ENCODE measurements at regions not wholly inside any gene's neighbourhood (a gene's known extent, or its start where the extent isn't known, plus 50 kb on each side); places are given as distances from the start of the nearest gene placed in this dataset.

GRCh38 chr5:84817953-84818352, 433.3 kb upstream of the EDIL3 start:
- Histone ChIP-seq H3K4me3 (ENCODE audit: low read length in 2 of 2) (no peak overlapping the region), H3K9me3 (ENCODE audit: control insufficient read depth in 1 of 2, low read length in 2 of 2) (no peaks in the 10 kb centered on the region), H3K36me3 (ENCODE audit: insufficient read depth, low read length) (no peaks in the 10 kb centered on the region), H3K4me1 (ENCODE audit: insufficient read depth, low read length) (no peaks in the 10 kb centered on the region), H3K27me3 (ENCODE audit: insufficient read depth, low read length) (no peaks in the 10 kb centered on the region), H3K27ac (ENCODE audit: low read depth, low read length) (no peak overlapping the region)
- no peaks in the 10 kb centered on the region for H3K4me1 Mint-ChIP-seq
- peaks cover 0 to 4% (median under 1%) of the 10 kb centered on the region in 8 donors for H3K9me3 Mint-ChIP-seq
- intact Hi-C loops (cut with micrococcal nuclease): no loop called here
- peak overlapping the region in 1 of 8 donors; percentile 41 for H3K4me3 Mint-ChIP-seq
- no peak overlapping the region for H3K27ac Mint-ChIP-seq
- ChIA-PET POLR2A (ENCODE audit: partially characterized antibody) (no interaction called here), CTCF (ENCODE audit: partially characterized antibody) (no interaction called here)
- no peaks in the 10 kb centered on the region for H3K36me3 Mint-ChIP-seq
- no peaks in the 10 kb centered on the region for H3K27me3 Mint-ChIP-seq
- no peak for DNase-seq

GRCh38 chr5:84816746-84817547, 432.3 kb upstream of the EDIL3 start:
- no peaks in the 10 kb centered on the region for H3K4me1 ChIP-seq (ENCODE audit: insufficient read depth, low read length)
- no peaks in the 10 kb centered on the region for H3K36me3 Mint-ChIP-seq
- no peaks in the 10 kb centered on the region for H3K36me3 ChIP-seq (ENCODE audit: insufficient read depth, low read length)
- ChIA-PET POLR2A (ENCODE audit: partially characterized antibody) (no interaction called here), CTCF (ENCODE audit: partially characterized antibody) (no interaction called here)
- peaks cover 0 to 13% (median under 1%) of the 10 kb centered on the region in 8 donors for H3K9me3 Mint-ChIP-seq
- no peaks in the 10 kb centered on the region for H3K27me3 Mint-ChIP-seq
- no peaks in the 10 kb centered on the region for H3K27me3 ChIP-seq (ENCODE audit: insufficient read depth, low read length)
- H3K9me3 ChIP-seq (ENCODE audit: control insufficient read depth in 1 of 2, low read length in 2 of 2): no peaks in the 10 kb centered on the region
- H3K27ac Mint-ChIP-seq: no peak overlapping the region
- DNase-seq: no peak
- H3K4me1 Mint-ChIP-seq: no peaks in the 10 kb centered on the region
- no peak overlapping the region for H3K27ac ChIP-seq (ENCODE audit: low read depth, low read length)
- intact Hi-C loops (cut with micrococcal nuclease): no loop called here
- peak overlapping the region in 1 of 8 donors; percentile 1 for H3K4me3 Mint-ChIP-seq
- H3K4me3 ChIP-seq (ENCODE audit: low read length in 2 of 2): no peak overlapping the region

DNA sequence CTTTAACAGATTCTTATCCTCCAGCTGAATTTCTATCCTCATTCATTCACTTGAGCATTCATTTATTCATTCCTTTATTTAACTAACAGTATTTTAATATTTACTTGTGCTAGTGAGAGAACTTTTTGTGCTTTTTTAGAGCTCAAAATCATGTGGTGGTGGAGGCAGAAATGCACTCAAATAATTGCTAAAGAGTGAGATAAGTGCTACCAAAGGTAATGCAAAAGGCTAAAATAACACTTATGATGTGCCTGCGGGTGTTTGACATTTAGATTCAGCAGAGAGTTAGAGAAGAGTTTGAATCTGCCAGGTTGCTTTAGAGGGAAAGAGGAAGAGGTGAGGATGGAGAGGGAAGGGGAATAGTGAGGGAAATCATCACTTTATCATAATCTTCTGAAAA, 431.5 kb upstream of the EDIL3 start:
- H3K27ac Mint-ChIP-seq: no peak overlapping the region

GRCh38 chr5:84805473-84805872, 420.8 kb upstream of the EDIL3 start:
- Mint-ChIP-seq H3K36me3 (no peaks in the 10 kb centered on the region), H3K27me3 (no peaks in the 10 kb centered on the region), H3K27ac (no peak overlapping the region), H3K4me3 (no peak overlapping the region), H3K9me3 (peaks cover 0 to 5% (median 2%) of the 10 kb centered on the region in 8 donors), H3K4me1 (no peaks in the 10 kb centered on the region)
- CTCF ChIA-PET (ENCODE audit: partially characterized antibody): no interaction called here
- Histone ChIP-seq H3K27ac (ENCODE audit: low read depth, low read length) (no peak overlapping the region), H3K4me1 (ENCODE audit: insufficient read depth, low read length) (no peaks in the 10 kb centered on the region), H3K9me3 (ENCODE audit: control insufficient read depth in 1 of 2, low read length in 2 of 2) (no peaks in the 10 kb centered on the region), H3K4me3 (ENCODE audit: low read length in 2 of 2) (no peak overlapping the region), H3K27me3 (ENCODE audit: insufficient read depth, low read length) (no peaks in the 10 kb centered on the region), H3K36me3 (ENCODE audit: insufficient read depth, low read length) (no peaks in the 10 kb centered on the region)
- intact Hi-C loops (cut with micrococcal nuclease): no loop called here
- DNase-seq: no peak
- POLR2A ChIA-PET (ENCODE audit: partially characterized antibody): no interaction called here

More for the DNA sequence above, 431.5 kb upstream of the EDIL3 start:
- no peaks in the 10 kb centered on the region for H3K4me1 ChIP-seq (ENCODE audit: insufficient read depth, low read length)
- Mint-ChIP-seq H3K27me3 (no peaks in the 10 kb centered on the region), H3K4me1 (no peaks in the 10 kb centered on the region), H3K9me3 (peaks cover 0 to 16% (median 4%) of the 10 kb centered on the region in 8 donors), H3K36me3 (no peaks in the 10 kb centered on the region), H3K4me3 (no peak overlapping the region)
- no peaks in the 10 kb centered on the region for H3K27me3 ChIP-seq (ENCODE audit: insufficient read depth, low read length)
- H3K9me3 ChIP-seq (ENCODE audit: control insufficient read depth in 1 of 2, low read length in 2 of 2): no peaks in the 10 kb centered on the region
- ChIA-PET POLR2A (ENCODE audit: partially characterized antibody) (no interaction called here), CTCF (ENCODE audit: partially characterized antibody) (no interaction called here)
- DNase-seq: no peak
- H3K4me3 ChIP-seq (ENCODE audit: low read length in 2 of 2): no peak overlapping the region
- intact Hi-C loops (cut with micrococcal nuclease): no loop called here
- H3K36me3 ChIP-seq (ENCODE audit: insufficient read depth, low read length): no peaks in the 10 kb centered on the region
- H3K27ac ChIP-seq (ENCODE audit: low read depth, low read length): no peak overlapping the region

DNA sequence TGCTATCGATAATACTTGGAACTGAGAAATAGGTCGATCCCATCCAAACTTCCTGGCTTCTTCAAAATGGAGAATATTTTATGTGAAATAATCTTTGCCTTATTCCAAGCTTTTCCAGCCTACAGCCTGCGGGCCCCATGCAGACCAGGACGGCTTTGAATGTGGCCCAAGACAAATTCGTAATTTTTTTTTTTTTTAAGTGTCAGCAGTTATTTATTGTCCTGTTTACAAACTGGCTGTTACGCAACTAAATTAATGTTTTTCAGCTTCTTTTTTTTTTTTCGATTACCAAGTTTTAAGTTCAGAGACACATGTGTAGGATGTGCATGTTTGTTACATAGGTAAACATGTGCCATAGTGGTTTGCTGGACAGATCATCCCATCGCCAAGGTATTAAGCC, 411.7 kb upstream of the EDIL3 start:
- no peaks in the 10 kb centered on the region for H3K36me3 ChIP-seq (ENCODE audit: insufficient read depth, low read length)
- Mint-ChIP-seq H3K4me3 (no peak overlapping the region), H3K36me3 (no peaks in the 10 kb centered on the region), H3K27ac (no peak overlapping the region), H3K4me1 (no peaks in the 10 kb centered on the region), H3K9me3 (peaks cover 0 to 5% (median 1%) of the 10 kb centered on the region in 8 donors), H3K27me3 (no peaks in the 10 kb centered on the region)
- H3K4me3 ChIP-seq (ENCODE audit: low read length in 2 of 2): no peak overlapping the region
- H3K27ac ChIP-seq (ENCODE audit: low read depth, low read length): no peak overlapping the region
- no peak for DNase-seq
- intact Hi-C loops (cut with micrococcal nuclease): no loop called here
- ChIA-PET CTCF (ENCODE audit: partially characterized antibody) (no interaction called here), POLR2A (ENCODE audit: partially characterized antibody) (no interaction called here)
- no peaks in the 10 kb centered on the region for H3K9me3 ChIP-seq (ENCODE audit: control insufficient read depth in 1 of 2, low read length in 2 of 2)
- no peaks in the 10 kb centered on the region for H3K27me3 ChIP-seq (ENCODE audit: insufficient read depth, low read length)
- no peaks in the 10 kb centered on the region for H3K4me1 ChIP-seq (ENCODE audit: insufficient read depth, low read length)

DNA sequence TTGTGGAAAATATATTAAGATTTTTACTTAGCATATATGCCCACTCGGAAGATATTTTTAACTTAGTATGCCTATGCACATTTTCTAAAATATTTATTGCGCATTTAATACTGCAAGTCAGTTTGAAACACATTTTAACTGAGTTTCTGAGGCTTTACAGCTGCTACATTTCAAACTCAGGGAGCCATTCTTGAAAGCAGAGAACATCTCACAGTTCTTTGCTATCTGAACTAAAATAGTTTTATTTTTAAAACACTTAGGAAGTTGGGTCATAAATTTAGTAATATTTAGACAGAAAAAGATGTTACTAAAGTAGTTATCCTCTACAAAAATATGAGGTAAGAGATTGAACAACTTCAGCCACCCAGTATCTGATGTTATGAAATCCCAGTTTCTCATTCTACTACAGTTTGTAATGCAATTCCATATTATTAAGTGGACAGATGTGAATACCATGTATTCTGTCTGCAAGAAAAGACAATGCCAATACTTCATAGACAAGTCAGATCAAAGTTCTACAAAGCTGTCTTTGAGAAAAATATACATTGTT, 409.9 kb upstream of the EDIL3 start:
- CTCF ChIA-PET (ENCODE audit: partially characterized antibody): no interaction called here
- POLR2A ChIA-PET (ENCODE audit: partially characterized antibody): no interaction called here
- no peaks in the 10 kb centered on the region for H3K27me3 Mint-ChIP-seq

GRCh38 chr5:84791730-84792129, 407.1 kb upstream of the EDIL3 start:
- intact Hi-C loops (cut with micrococcal nuclease): no loop called here
- Histone ChIP-seq H3K4me1 (ENCODE audit: insufficient read depth, low read length) (no peaks in the 10 kb centered on the region), H3K27ac (ENCODE audit: low read depth, low read length) (no peak overlapping the region), H3K4me3 (ENCODE audit: low read length in 2 of 2) (no peak overlapping the region), H3K36me3 (ENCODE audit: insufficient read depth, low read length) (no peaks in the 10 kb centered on the region), H3K27me3 (ENCODE audit: insufficient read depth, low read length) (no peaks in the 10 kb centered on the region), H3K9me3 (ENCODE audit: control insufficient read depth in 1 of 2, low read length in 2 of 2) (no peaks in the 10 kb centered on the region)
- H3K9me3 Mint-ChIP-seq: peaks cover 0 to 5% (median 0%) of the 10 kb centered on the region in 8 donors
- H3K4me3 Mint-ChIP-seq: no peak overlapping the region
- ChIA-PET CTCF (ENCODE audit: partially characterized antibody) (no interaction called here), POLR2A (ENCODE audit: partially characterized antibody) (no interaction called here)
- no peak overlapping the region for H3K27ac Mint-ChIP-seq
- DNase-seq: no peak
- H3K4me1 Mint-ChIP-seq: no peaks in the 10 kb centered on the region
- H3K27me3 Mint-ChIP-seq: no peaks in the 10 kb centered on the region
- no peaks in the 10 kb centered on the region for H3K36me3 Mint-ChIP-seq

More for the DNA sequence above, 409.9 kb upstream of the EDIL3 start:
- no peaks in the 10 kb centered on the region for H3K4me1 ChIP-seq (ENCODE audit: insufficient read depth, low read length)
- H3K4me1 Mint-ChIP-seq: no peaks in the 10 kb centered on the region
- no peak overlapping the region for H3K4me3 ChIP-seq (ENCODE audit: low read length in 2 of 2)
- H3K9me3 Mint-ChIP-seq: peaks cover 0 to 5% (median under 1%) of the 10 kb centered on the region in 8 donors
- intact Hi-C loops (cut with micrococcal nuclease): no loop called here
- no peaks in the 10 kb centered on the region for H3K36me3 Mint-ChIP-seq
- H3K27ac ChIP-seq (ENCODE audit: low read depth, low read length): no peak overlapping the region
- H3K27me3 ChIP-seq (ENCODE audit: insufficient read depth, low read length): no peaks in the 10 kb centered on the region
- no peaks in the 10 kb centered on the region for H3K36me3 ChIP-seq (ENCODE audit: insufficient read depth, low read length)
- H3K4me3 Mint-ChIP-seq: no peak overlapping the region
- no peak overlapping the region for H3K27ac Mint-ChIP-seq
- no peaks in the 10 kb centered on the region for H3K9me3 ChIP-seq (ENCODE audit: control insufficient read depth in 1 of 2, low read length in 2 of 2)
- no peak for DNase-seq

Measured in CD4-positive, alpha-beta memory T cell (primary cell).